A549 (cell line): ENCODE measurements at regions not wholly inside any gene's neighbourhood (a gene's known extent, or its start where the extent isn't known, plus 50 kb on each side); places are given as distances from the start of the nearest gene placed in this dataset.
"Not testable (repeated sequence)": the region's sequence is repeated elsewhere in the genome, so short reads cannot be mapped to it uniquely, and the experiment has no call there.

Source experiments
- ATAC-seq, 2 experiments: fragments of 200-7000 bp in 1 of 2; fragments of >200 bp in 1 of 2; cut with Nextera tagmentation in 1 of 2; cut with Tn5 transposase in 1 of 2; 3 replicates each; pipeline versions ENCODE4 v1.8.0 to v1.9.1; 2018 to 2020; ENCODE audit warnings: mild to moderate bottlenecking in 1 of 2, moderate library complexity in 1 of 2
- CTCF ChIA-PET: fragments of 300-600 bp; sonication (Branson Sonifier 250); formaldehyde crosslinking; extraction: SDS; loops from one replicate; lab custom pipeline; 2021; ENCODE audit warnings: antibody characterized with exemption, inconsistent platforms; lab: Yijun Ruan, JAX
- POLR2A ChIA-PET: fragments of 350-600 bp; formaldehyde crosslinking; extraction: SDS; loops from one replicate; lab custom pipeline; 2021; ENCODE audit warnings: antibody characterized with exemption, inconsistent platforms; lab: Yijun Ruan, JAX
- DNase-seq, 2 experiments: peaks; one replicate each; pipeline versions ENCODE4 v3.0.0 to v3.0.0-alpha.2; 2011 to 2016; ENCODE audit warnings: low read depth in 1 of 2, low spot score in 1 of 2
- FAIRE-seq: peaks from 2 replicates; lab custom pipeline; 2011; peaks lifted over from hg19 to GRCh38; lab: Jason Lieb, UNC
- H3K27ac ChIP-seq, 2 experiments: fragments of >200 bp; sonication (Bioruptor Twin); formaldehyde crosslinking; 3 replicates each; pipeline ENCODE4 v1.5.1; 2016 to 2017
- H3K4me1 ChIP-seq: fragments of >200 bp; sonication (Bioruptor Twin); formaldehyde crosslinking; 3 replicates; pipeline ENCODE4 v1.6.1; 2016
- H3K4me2 ChIP-seq: fragments of >200 bp; sonication (Bioruptor Twin); formaldehyde crosslinking; 3 replicates; pipeline ENCODE4 v1.6.1; 2016
- H3K4me3 ChIP-seq: fragments of >200 bp; sonication (Bioruptor Twin); formaldehyde crosslinking; 3 replicates; pipeline ENCODE4 v1.5.1; 2016
- H3K9me3 ChIP-seq: fragments of >200 bp; sonication (Bioruptor Twin); formaldehyde crosslinking; 3 replicates; pipeline ENCODE4 v1.6.1; 2016
- CEBPB ChIP-seq, 2 experiments: fragments of >200 bp in 1 of 2; sonication (Bioruptor Twin) in 1 of 2; formaldehyde crosslinking in 1 of 2; IDR thresholded peaks; 2 replicates each; pipeline ENCODE4 v1.6.1; 2012 to 2016
- CTCF ChIP-seq: fragments of >200 bp; sonication (Bioruptor Twin); formaldehyde crosslinking; IDR thresholded peaks from 3 replicates; pipeline ENCODE4 v1.5.1; 2016
- ESRRA ChIP-seq: fragments of 150-350 bp; IDR thresholded peaks from 2 replicates; pipeline ENCODE4 v1.6.1; 2014; ENCODE audit warnings: mild to moderate bottlenecking, low read length, borderline replicate concordance
- HDAC2 ChIP-seq: fragments of 200-600 bp; sonication (generic); IDR thresholded peaks from 2 replicates; pipeline ENCODE4 v1.6.1; 2016
- HMGXB4 ChIP-seq: fragments of 250-450 bp; sonication (Bioruptor Pico); IDR thresholded peaks from 2 replicates; pipeline ENCODE4 v1.5.0; 2021; ENCODE audit warnings: mild to moderate bottlenecking, moderate library complexity, borderline replicate concordance
- HOXA7 ChIP-seq: fragments of 250-450 bp; sonication (Bioruptor Pico); IDR thresholded peaks from 2 replicates; pipeline ENCODE4 v1.5.0; 2020; ENCODE audit warnings: mild to moderate bottlenecking, moderate library complexity
- KDM1A ChIP-seq: fragments of 200-600 bp; sonication (generic); IDR thresholded peaks from 2 replicates; pipeline ENCODE4 v1.6.1; 2016; ENCODE audit warnings: low read depth, mild to moderate bottlenecking
- MAFK ChIP-seq: fragments of 450-650 bp; IDR thresholded peaks from 2 replicates; pipeline ENCODE4 v1.6.1; 2014; ENCODE audit not compliant: partially characterized antibody
- PBX3 ChIP-seq: IDR thresholded peaks from 2 replicates; pipeline ENCODE4 v1.6.1; 2012
- RARB ChIP-seq: fragments of 250-450 bp; sonication (Bioruptor Pico); IDR thresholded peaks from 2 replicates; pipeline ENCODE4 v1.8.0; 2021; ENCODE audit warnings: mild to moderate bottlenecking, moderate library complexity
- REST ChIP-seq: fragments of 200-600 bp; sonication (generic); IDR thresholded peaks from 2 replicates; pipeline ENCODE4 v1.6.1; 2016; ENCODE audit warnings: antibody characterized with exemption, mild to moderate bottlenecking, moderate library complexity
- TP53 ChIP-seq: fragments of 250-450 bp; sonication (Bioruptor Pico); IDR thresholded peaks from 2 replicates; pipeline ENCODE4 v1.5.0; 2021; ENCODE audit warnings: mild to moderate bottlenecking, moderate library complexity
- USF2 ChIP-seq: fragments of 450-650 bp; IDR thresholded peaks from 2 replicates; pipeline ENCODE4 v1.6.1; 2014; ENCODE audit warnings: antibody characterized with exemption
- ZSCAN20 ChIP-seq: fragments of 250-450 bp; sonication (Bioruptor Pico); IDR thresholded peaks from 2 replicates; pipeline ENCODE4 v1.8.0; 2022; ENCODE audit warnings: mild to moderate bottlenecking, moderate library complexity
- WGBS: methylation state at CpG from one replicate; pipeline ENCODE4 v1.1.6; 2017; ENCODE audit errors: missing lambda C conversion rate; 5-methylcytosine and 5-hydroxymethylcytosine counted together

GRCh38 chr21:19228226-19228625 is 824.6 kb upstream of the TMPRSS15 start:
- FAIRE-seq (no peak), ATAC-seq (no peak), DNase-seq (no peak)
- no peak for TF ChIP-seq MAFK
- no peak for TF ChIP-seq TP53 (CRISPR knock-in tag)
- no peak for TF ChIP-seq KDM1A
- no peak for TF ChIP-seq RARB (CRISPR knock-in tag)
- TF ChIP-seq USF2: no peak
- TF ChIP-seq HDAC2: no peak
- no peak for TF ChIP-seq REST
- no peak for TF ChIP-seq ZSCAN20 (CRISPR knock-in tag)
- TF ChIP-seq PBX3: no peak
- TF ChIP-seq HOXA7 (CRISPR knock-in tag): no peak
- TF ChIP-seq CEBPB (IDR thresholded peaks at IDR 0.05): no peak
- no peak for TF ChIP-seq HMGXB4
- CTCF ChIA-PET: no interaction called here
- Histone ChIP-seq H3K9me3 (no peaks in the 10 kb centered on the region), H3K4me2 (no peak overlapping the region), H3K4me1 (no peaks in the 10 kb centered on the region), H3K27ac (no peak overlapping the region), H3K4me3 (no peak overlapping the region)
- 7% methylated on average over 1 of the region's 1 CpG for WGBS
- POLR2A ChIA-PET: no interaction called here

- 6% methylated on average over 9 of the region's 12 CpGs for WGBS
- H3K27ac ChIP-seq, CTCF ChIA-PET, DNase-seq, H3K4me3 ChIP-seq, H3K4me1 ChIP-seq, ATAC-seq, POLR2A ChIA-PET, H3K4me2 ChIP-seq, FAIRE-seq, H3K9me3 ChIP-seq: not testable (repeated sequence)
These were observed 830.3 kb upstream of the TMPRSS15 start for GRCh38 chr21:19233841-19234240.

GRCh38 chr21:19236209-19236608 is 832.6 kb upstream of the TMPRSS15 start:
- no peak for TF ChIP-seq HMGXB4
- no peak for TF ChIP-seq CTCF
- no peak for TF ChIP-seq HDAC2
- TF ChIP-seq MAFK: no peak
- TF ChIP-seq ESRRA: no peak
- TF ChIP-seq, all 56 proteins: peak for 0
- H3K4me2 ChIP-seq: no peak overlapping the region
- ChIA-PET CTCF (no interaction called here), POLR2A (no interaction called here)
- DNase-seq: no peak
- no peaks in the 10 kb centered on the region for H3K9me3 ChIP-seq
- no peak overlapping the region for H3K27ac ChIP-seq
- WGBS: 28% methylated on average over 9 of the region's 9 CpGs
- no peaks in the 10 kb centered on the region for H3K4me1 ChIP-seq
- H3K4me3 ChIP-seq: no peak overlapping the region
- no peak for ATAC-seq
- no peak for FAIRE-seq
